Dedifferentiated amniotic fluid mesenchymal stem cell (primary cell): ENCODE measurements at regions not wholly inside any gene's neighbourhood (a gene's known extent, or its start where the extent isn't known, plus 50 kb on each side); places are given as distances from the start of the nearest gene placed in this dataset.
A peak's percentile ranks its signal among the peaks of the same experiment; 100 is the strongest.
"Not testable (repeated sequence)": the region's sequence is repeated elsewhere in the genome, so short reads cannot be mapped to it uniquely, and the experiment has no call there.

ENCODE experiments used
- DNase-seq: peaks from one replicate; pipeline ENCODE4 v3.0.0-alpha.2; 2016; ENCODE audit errors: extremely low spot score

- DNase-seq, result no peak
These were observed 148.7 kb downstream of the SOX4 start for GRCh38 chr6:21742238-21742660.

GRCh38 chr6:21744331-21744730 is 150.8 kb downstream of the SOX4 start:
- DNase-seq, result no peak

DNA sequence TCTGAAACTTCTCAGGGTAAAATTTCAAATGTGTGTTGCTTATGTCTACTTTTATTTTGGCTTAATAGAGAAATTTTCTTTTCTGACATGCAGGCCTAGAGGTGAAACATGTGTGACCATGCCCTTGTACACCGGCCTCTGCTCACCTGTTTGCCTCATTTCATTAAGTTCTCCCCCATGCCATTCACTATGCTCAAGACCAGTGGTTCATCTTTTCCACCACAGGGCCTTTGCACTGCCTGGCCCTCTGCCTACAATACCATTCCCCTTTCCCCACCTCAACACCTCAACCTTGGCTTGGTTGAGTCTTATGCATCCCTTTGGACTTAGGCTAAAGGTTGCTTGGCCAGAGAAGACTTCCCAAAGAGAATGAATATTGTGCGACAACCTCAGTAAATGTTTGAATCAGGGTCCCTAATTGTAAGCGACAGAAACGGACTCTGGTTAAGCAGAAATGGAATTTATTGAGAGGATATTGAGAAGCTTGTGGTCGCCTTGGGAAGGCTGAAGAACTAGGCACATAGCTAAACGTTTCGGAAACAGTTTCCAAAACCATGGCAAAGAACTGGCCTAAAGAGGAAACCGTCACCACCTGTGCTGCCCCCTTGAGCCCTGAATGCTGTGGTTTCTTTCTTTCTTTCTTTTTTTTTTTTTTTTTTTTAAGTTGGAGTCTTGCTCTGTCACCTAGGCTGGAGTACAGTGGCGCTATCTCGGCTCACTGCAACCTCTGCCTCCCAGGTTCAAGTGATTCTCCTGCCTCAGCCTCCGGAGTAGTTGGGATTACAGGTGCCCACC is 152.2 kb downstream of the SOX4 start:
- DNase-seq, result no peak

DNA sequence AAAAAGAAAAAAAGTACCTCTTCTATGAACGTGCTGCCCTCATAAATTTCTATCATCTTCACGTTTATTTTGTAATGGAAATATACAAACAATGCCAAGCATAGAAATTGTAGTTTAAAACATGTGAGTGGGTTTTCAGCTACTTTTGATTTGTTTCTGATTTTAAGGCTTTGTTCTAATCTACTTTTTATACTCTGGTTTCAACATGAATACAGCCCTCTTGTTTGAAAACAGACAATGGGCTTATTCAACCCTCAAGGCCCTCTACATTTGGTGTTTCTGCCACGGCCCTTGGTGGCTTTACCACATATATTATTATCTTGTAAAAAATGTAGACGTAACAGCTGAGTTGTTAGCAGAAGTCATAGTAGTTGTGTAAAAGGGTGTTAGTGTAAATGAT is 153.9 kb downstream of the SOX4 start:
- DNase-seq, result no peak

DNA sequence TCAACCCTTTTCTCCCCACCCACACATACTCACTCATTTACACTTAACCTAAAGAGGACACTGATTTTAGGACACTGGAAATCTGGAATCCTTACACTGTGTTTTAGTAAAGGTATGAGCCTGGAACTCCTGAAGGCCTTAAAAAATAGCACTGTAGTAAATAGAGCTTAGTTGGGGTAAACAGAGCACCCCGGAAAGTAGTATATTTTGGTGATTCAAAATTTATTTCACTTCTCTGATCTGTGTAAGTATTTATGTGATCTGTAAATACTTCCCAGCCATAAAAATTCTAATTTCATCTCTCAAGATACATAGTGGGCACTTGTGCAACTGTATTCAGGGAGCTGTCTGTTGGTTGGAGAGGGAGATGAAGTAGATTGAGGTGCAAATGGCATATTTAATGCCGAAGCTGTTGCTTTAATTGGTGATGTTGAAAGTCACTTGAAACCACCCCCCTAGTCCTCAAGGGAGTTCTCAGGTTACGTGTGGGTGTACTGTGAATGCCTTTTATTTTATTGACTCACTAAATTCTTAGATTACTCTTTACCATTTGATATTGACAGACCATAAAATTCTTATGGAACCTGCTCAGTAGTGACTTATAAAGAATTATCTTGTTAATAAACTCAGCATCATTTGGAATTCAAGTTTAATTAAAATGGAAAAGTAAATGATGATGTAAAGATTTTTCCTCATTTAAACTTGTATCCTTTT is 154.9 kb downstream of the SOX4 start:
- no peak for DNase-seq

- no peak for DNase-seq
These were observed 156.2 kb downstream of the SOX4 start for GRCh38 chr6:21749754-21750153.

- no peak for DNase-seq
These were observed 157.0 kb downstream of the SOX4 start for GRCh38 chr6:21750575-21750974.

DNA sequence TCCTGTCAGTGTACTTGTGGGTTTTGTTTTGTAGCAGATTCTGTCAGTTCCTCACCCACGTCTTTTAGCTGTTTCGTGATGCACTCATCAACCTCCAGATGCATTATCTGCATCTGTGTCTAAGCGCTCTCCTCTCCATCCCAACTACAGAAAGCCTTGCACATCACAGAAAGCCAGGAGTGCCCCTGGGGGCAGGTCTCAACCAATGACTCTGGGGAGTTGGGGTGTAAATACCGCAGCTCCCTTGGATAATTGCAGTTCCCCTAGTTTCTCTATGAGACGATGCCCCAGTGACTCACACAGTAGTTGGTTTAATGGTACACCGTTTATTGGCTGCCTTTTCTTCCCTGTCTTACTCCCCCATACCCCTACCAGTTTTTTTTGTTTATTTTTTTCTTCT is 158.1 kb downstream of the SOX4 start:
- DNase-seq, result no peak

GRCh38 chr6:21752054-21752811 is 158.7 kb downstream of the SOX4 start:
- DNase-seq, result no peak

GRCh38 chr6:21753241-21754108 is 159.9 kb downstream of the SOX4 start:
- peak; percentile 83 for DNase-seq

- DNase-seq, result no peak
These were observed 161.3 kb downstream of the SOX4 start for GRCh38 chr6:21754891-21755290.

- no peak for DNase-seq
These were observed 162.9 kb downstream of the SOX4 start for GRCh38 chr6:21756487-21756886.

DNA sequence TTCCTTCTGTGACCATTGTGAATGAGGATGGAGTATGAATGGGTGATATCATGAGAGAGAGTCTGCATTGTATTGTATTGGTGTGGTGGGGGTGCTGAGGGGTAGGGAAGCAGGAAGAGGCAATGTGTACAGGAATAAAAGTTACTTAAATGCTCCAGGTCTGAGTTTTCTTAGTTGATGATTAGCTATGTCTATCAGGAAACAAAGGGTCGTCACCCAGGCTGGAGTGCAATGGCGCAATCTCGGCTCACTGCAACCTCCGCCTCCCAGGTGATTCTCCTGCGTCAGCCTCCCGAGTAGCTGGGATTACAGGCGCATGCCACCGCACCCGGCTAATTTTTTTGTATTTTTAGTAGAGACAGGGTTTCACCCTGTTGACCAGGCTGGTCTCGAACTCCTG is 163.8 kb downstream of the SOX4 start:
- DNase-seq, result not testable (repeated sequence)

DNA sequence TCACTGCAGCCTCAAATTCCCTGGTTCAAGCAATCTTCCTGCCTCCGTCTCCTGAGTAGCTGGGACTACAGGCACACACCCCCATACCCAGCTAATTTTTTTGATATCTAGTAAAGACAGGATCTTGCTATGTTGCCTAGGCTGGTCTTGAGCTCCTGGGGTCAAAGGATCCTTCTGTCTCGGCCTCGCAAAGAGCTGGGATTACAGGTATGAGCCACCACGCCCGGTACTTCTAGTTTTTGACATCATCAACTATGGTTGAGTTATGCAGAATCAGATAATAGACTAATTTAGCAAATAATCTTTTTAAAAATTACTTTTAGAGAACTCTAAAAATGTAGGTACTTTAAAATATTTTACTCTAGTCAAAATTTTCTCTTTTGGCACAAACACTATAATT is 166.2 kb downstream of the SOX4 start:
- DNase-seq, result no peak

GRCh38 chr6:21761053-21761730 is 167.6 kb downstream of the SOX4 start:
- not testable (repeated sequence) for DNase-seq

GRCh38 chr6:21764989-21765388 is 171.4 kb downstream of the SOX4 start:
- DNase-seq, result no peak

- DNase-seq, result peak; percentile 80
These were observed 174.5 kb downstream of the SOX4 start for GRCh38 chr6:21767891-21768648.

GRCh38 chr6:21769405-21769861 is 175.9 kb downstream of the SOX4 start:
- peak; percentile 82 for DNase-seq

GRCh38 chr6:21769968-21770367 is 176.4 kb downstream of the SOX4 start:
- no peak for DNase-seq
